ENCODE measurements at regions not wholly inside any gene's neighbourhood (a gene's known extent, or its start where the extent isn't known, plus 50 kb on each side); places are given as distances from the start of the nearest gene placed in this dataset.

GRCh38 chr5:5632678-5633077 lies 210.2 kb downstream of the ICE1 start:
- H3K9me3 Mint-ChIP-seq (ENCODE audit: unreplicated experiment): peaks cover 4% of the 10 kb centered on the region
- no peak for DNase-seq
- no peak overlapping the region for H3K27ac Mint-ChIP-seq (ENCODE audit: unreplicated experiment)
- H3K27me3 Mint-ChIP-seq (ENCODE audit: unreplicated experiment): peaks cover 2% of the 10 kb centered on the region
- H3K4me3 Mint-ChIP-seq (ENCODE audit: unreplicated experiment): no peak overlapping the region
- peaks cover 2% of the 10 kb centered on the region for H3K4me1 Mint-ChIP-seq (ENCODE audit: low read depth, unreplicated experiment)
- peaks cover 8% of the 10 kb centered on the region for H3K36me3 Mint-ChIP-seq (ENCODE audit: unreplicated experiment)
- no peak for TF ChIP-seq CTCF (IDR thresholded peaks at IDR 0.05; ENCODE audit: partially characterized antibody, unreplicated experiment)

- no peak for TF ChIP-seq CTCF (IDR thresholded peaks at IDR 0.05; ENCODE audit: partially characterized antibody, unreplicated experiment)
These were observed 207.1 kb downstream of the ICE1 start for GRCh38 chr5:5629607-5629978.

GRCh38 chr5:5628866-5629606 lies 206.6 kb downstream of the ICE1 start:
- Mint-ChIP-seq H3K27me3 (ENCODE audit: unreplicated experiment) (peaks cover 3% of the 10 kb centered on the region), H3K4me1 (ENCODE audit: low read depth, unreplicated experiment) (no peaks in the 10 kb centered on the region), H3K4me3 (ENCODE audit: unreplicated experiment) (no peak overlapping the region), H3K36me3 (ENCODE audit: unreplicated experiment) (peaks cover 8% of the 10 kb centered on the region), H3K27ac (ENCODE audit: unreplicated experiment) (no peak overlapping the region), H3K9me3 (ENCODE audit: unreplicated experiment) (peaks cover 1% of the 10 kb centered on the region)
- no peak for DNase-seq
- TF ChIP-seq CTCF (IDR thresholded peaks at IDR 0.05; ENCODE audit: partially characterized antibody, unreplicated experiment): no peak

More at GRCh38 chr5:5629607-5629978, 207.1 kb downstream of the ICE1 start:
- no peak for DNase-seq
- H3K4me3 Mint-ChIP-seq (ENCODE audit: unreplicated experiment): no peak overlapping the region
- peaks cover 2% of the 10 kb centered on the region for H3K27me3 Mint-ChIP-seq (ENCODE audit: unreplicated experiment)
- H3K4me1 Mint-ChIP-seq (ENCODE audit: low read depth, unreplicated experiment): peaks cover 2% of the 10 kb centered on the region
- no peak overlapping the region for H3K27ac Mint-ChIP-seq (ENCODE audit: unreplicated experiment)
- peaks cover 8% of the 10 kb centered on the region for H3K36me3 Mint-ChIP-seq (ENCODE audit: unreplicated experiment)
- peaks cover 4% of the 10 kb centered on the region for H3K9me3 Mint-ChIP-seq (ENCODE audit: unreplicated experiment)

- H3K27ac Mint-ChIP-seq (ENCODE audit: unreplicated experiment): no peak overlapping the region
- no peak for TF ChIP-seq CTCF (IDR thresholded peaks at IDR 0.05; ENCODE audit: partially characterized antibody, unreplicated experiment)
- no peaks in the 10 kb centered on the region for H3K4me1 Mint-ChIP-seq (ENCODE audit: low read depth, unreplicated experiment)
- H3K36me3 Mint-ChIP-seq (ENCODE audit: unreplicated experiment): peaks cover 11% of the 10 kb centered on the region
- peaks cover 4% of the 10 kb centered on the region for H3K27me3 Mint-ChIP-seq (ENCODE audit: unreplicated experiment)
- no peak for DNase-seq
- peaks cover 2% of the 10 kb centered on the region for H3K9me3 Mint-ChIP-seq (ENCODE audit: unreplicated experiment)
- H3K4me3 Mint-ChIP-seq (ENCODE audit: unreplicated experiment): no peak overlapping the region
These were observed 203.9 kb downstream of the ICE1 start for GRCh38 chr5:5626412-5626811.

GRCh38 chr5:5625491-5625890 lies 203.0 kb downstream of the ICE1 start:
- no peak overlapping the region for H3K4me3 Mint-ChIP-seq (ENCODE audit: unreplicated experiment)
- peaks cover 11% of the 10 kb centered on the region for H3K36me3 Mint-ChIP-seq (ENCODE audit: unreplicated experiment)
- no peaks in the 10 kb centered on the region for H3K4me1 Mint-ChIP-seq (ENCODE audit: low read depth, unreplicated experiment)
- no peak for TF ChIP-seq CTCF (IDR thresholded peaks at IDR 0.05; ENCODE audit: partially characterized antibody, unreplicated experiment)
- H3K27ac Mint-ChIP-seq (ENCODE audit: unreplicated experiment): no peak overlapping the region
- DNase-seq: no peak
- H3K9me3 Mint-ChIP-seq (ENCODE audit: unreplicated experiment): peaks cover 2% of the 10 kb centered on the region
- peaks cover 2% of the 10 kb centered on the region for H3K27me3 Mint-ChIP-seq (ENCODE audit: unreplicated experiment)

Data from glutamatergic neuron (in vitro differentiated cells).